Keratinocyte (primary cell): ENCODE measurements at regions not wholly inside any gene's neighbourhood (a gene's known extent, or its start where the extent isn't known, plus 50 kb on each side); places are given as distances from the start of the nearest gene placed in this dataset.

ENCODE experiments used
- DNase-seq: peaks from one replicate; pipeline ENCODE4 v3.0.0-alpha.2; 2011; ENCODE audit warnings: low read depth, missing footprints, low spot score
- FAIRE-seq: peaks from 2 replicates; lab custom pipeline; 2011; peaks lifted over from hg19 to GRCh38; lab: Jason Lieb, UNC
- H2AFZ ChIP-seq: 2 replicates; pipeline ENCODE4 v1.6.0; 2012; ENCODE audit warnings: low read length, control low read depth, inconsistent platforms; ENCODE audit not compliant: control insufficient read depth
- H3K27ac ChIP-seq: 2 replicates; pipeline ENCODE4 v1.5.1; 2011; ENCODE audit warnings: low read length; ENCODE audit not compliant: control insufficient read depth, insufficient read depth
- H3K27me3 ChIP-seq: 3 replicates; pipeline ENCODE4 v1.6.0; 2011; ENCODE audit warnings: low read length; ENCODE audit not compliant: control insufficient read depth, insufficient read depth; ENCODE audit errors: extremely low read depth
- H3K36me3 ChIP-seq, 2 experiments: 2 replicates in 1 of 2; 3 replicates in 1 of 2; pipeline ENCODE4 v1.5.1; 2011; ENCODE audit warnings: low read length in 2 of 2, mild to moderate bottlenecking in 1 of 2; ENCODE audit not compliant: control insufficient read depth in 2 of 2, insufficient read depth in 2 of 2; ENCODE audit errors: extremely low read depth in 1 of 2
- H3K4me1 ChIP-seq: 3 replicates; pipeline ENCODE4 v1.5.1; 2011; ENCODE audit warnings: low read length; ENCODE audit not compliant: control insufficient read depth, insufficient read depth; ENCODE audit errors: extremely low read depth
- H3K4me2 ChIP-seq: 3 replicates; pipeline ENCODE4 v1.6.0; 2011; ENCODE audit warnings: low read depth, low read length; ENCODE audit not compliant: control insufficient read depth, insufficient read depth; ENCODE audit errors: extremely low read depth
- H3K4me3 ChIP-seq, 3 experiments: fragments of 200-600 bp in 1 of 3; sonication (generic) in 1 of 3; 2 replicates in 2 of 3; 3 replicates in 1 of 3; pipeline ENCODE4 v1.5.1; 2011 to 2016; ENCODE audit warnings: low read length in 3 of 3, mild to moderate bottlenecking in 3 of 3, control low read depth in 2 of 3, inconsistent platforms in 1 of 3, low read depth in 1 of 3, mixed read lengths in 1 of 3, mixed run types in 1 of 3, moderate library complexity in 1 of 3; ENCODE audit not compliant: control insufficient read depth in 2 of 3, insufficient read depth in 2 of 3; ENCODE audit errors: extremely low read depth in 1 of 3
- H3K79me2 ChIP-seq: 2 replicates; pipeline ENCODE4 v1.6.0; 2012; ENCODE audit warnings: low read length; ENCODE audit not compliant: control insufficient read depth, insufficient read depth
- H3K9ac ChIP-seq: 3 replicates; pipeline ENCODE4 v1.6.0; 2011; ENCODE audit warnings: low read length; ENCODE audit not compliant: control insufficient read depth, insufficient read depth; ENCODE audit errors: extremely low read depth
- H3K9me1 ChIP-seq: 3 replicates; pipeline ENCODE4 v1.6.0; 2011; ENCODE audit warnings: low read length; ENCODE audit not compliant: control insufficient read depth, insufficient read depth; ENCODE audit errors: extremely low read depth
- H3K9me3 ChIP-seq: 2 replicates; pipeline ENCODE4 v1.5.1; 2012; ENCODE audit warnings: low read depth, low read length; ENCODE audit not compliant: control insufficient read depth
- H4K20me1 ChIP-seq: 3 replicates; pipeline ENCODE4 v1.6.0; 2011; ENCODE audit warnings: low read length; ENCODE audit not compliant: control insufficient read depth, insufficient read depth; ENCODE audit errors: extremely low read depth
- EZH2 ChIP-seq: IDR thresholded peaks from one replicate; pipeline ENCODE4 v1.6.1; 2012; ENCODE audit warnings: inconsistent platforms, mild to moderate bottlenecking, low read length, moderate library complexity
- dilution Hi-C: fragments of 300-500 bp; cut with MboI; formaldehyde crosslinking; loops from one replicate; pipeline ENCODE4 v1.7.0; 2020; ENCODE audit warnings: low sequenced_read_pairs; ENCODE audit not compliant: extremely low pct_ligation_motif_present
- TF ChIP-seq, protein P1 (sequence below), 3 experiments: IDR thresholded peaks in 1 of 3; conservative IDR thresholded peaks in 1 of 3; optimal IDR thresholded peaks in 1 of 3; 2 replicates in 2 of 3; 3 replicates in 1 of 3; pipeline versions ENCODE3 to v1.5.1; 2011; ENCODE audit warnings: low read length in 3 of 3, mild to moderate bottlenecking in 3 of 3, moderate library complexity in 2 of 3, control low read depth in 1 of 3, inconsistent platforms in 1 of 3; ENCODE audit not compliant: insufficient read depth in 2 of 3; ENCODE audit errors: extremely low read depth in 1 of 3

- H3K79me2 ChIP-seq, result no peaks in the 10 kb centered on the region
- FAIRE-seq (no peak), DNase-seq (no peak)
- H3K9me3 ChIP-seq, result no peaks in the 10 kb centered on the region
- H3K36me3 ChIP-seq, result no peaks in the 10 kb centered on the region
- H3K4me3 ChIP-seq, result no peak overlapping the region
- no peak overlapping the region for H3K4me2 ChIP-seq
- no peaks in the 10 kb centered on the region for H3K9me1 ChIP-seq
- H3K27me3 ChIP-seq, result no peaks in the 10 kb centered on the region
- TF ChIP-seq EZH2, result no peak
- TF ChIP-seq, protein P1, sequence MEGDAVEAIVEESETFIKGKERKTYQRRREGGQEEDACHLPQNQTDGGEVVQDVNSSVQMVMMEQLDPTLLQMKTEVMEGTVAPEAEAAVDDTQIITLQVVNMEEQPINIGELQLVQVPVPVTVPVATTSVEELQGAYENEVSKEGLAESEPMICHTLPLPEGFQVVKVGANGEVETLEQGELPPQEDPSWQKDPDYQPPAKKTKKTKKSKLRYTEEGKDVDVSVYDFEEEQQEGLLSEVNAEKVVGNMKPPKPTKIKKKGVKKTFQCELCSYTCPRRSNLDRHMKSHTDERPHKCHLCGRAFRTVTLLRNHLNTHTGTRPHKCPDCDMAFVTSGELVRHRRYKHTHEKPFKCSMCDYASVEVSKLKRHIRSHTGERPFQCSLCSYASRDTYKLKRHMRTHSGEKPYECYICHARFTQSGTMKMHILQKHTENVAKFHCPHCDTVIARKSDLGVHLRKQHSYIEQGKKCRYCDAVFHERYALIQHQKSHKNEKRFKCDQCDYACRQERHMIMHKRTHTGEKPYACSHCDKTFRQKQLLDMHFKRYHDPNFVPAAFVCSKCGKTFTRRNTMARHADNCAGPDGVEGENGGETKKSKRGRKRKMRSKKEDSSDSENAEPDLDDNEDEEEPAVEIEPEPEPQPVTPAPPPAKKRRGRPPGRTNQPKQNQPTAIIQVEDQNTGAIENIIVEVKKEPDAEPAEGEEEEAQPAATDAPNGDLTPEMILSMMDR (optimal IDR thresholded peaks at IDR 0.05 in 1 of 3, IDR thresholded peaks at IDR 0.05 in 1 of 3, conservative IDR thresholded peaks at IDR 0.05 in 1 of 3; ENCODE audit: extremely low read depth in 1 of 3, insufficient read depth in 2 of 3, low read length in 3 of 3), result no peak
- peaks cover 11% of the 10 kb centered on the region for H3K4me1 ChIP-seq
- no peak overlapping the region for H3K9ac ChIP-seq
- no peak overlapping the region for H3K27ac ChIP-seq
- no peaks in the 10 kb centered on the region for H4K20me1 ChIP-seq
- dilution Hi-C loops, result no loop called here
- H2AFZ ChIP-seq, result no peak overlapping the region
Observed at GRCh38 chr6:139760128-139760527, 385.7 kb upstream of the CITED2 start.

GRCh38 chr6:139759086-139759485 is 384.6 kb upstream of the CITED2 start:
- TF ChIP-seq EZH2, result no peak
- TF ChIP-seq, protein P1 (optimal IDR thresholded peaks at IDR 0.05 in 1 of 3, IDR thresholded peaks at IDR 0.05 in 1 of 3, conservative IDR thresholded peaks at IDR 0.05 in 1 of 3; ENCODE audit: extremely low read depth in 1 of 3, insufficient read depth in 2 of 3, low read length in 3 of 3), result no peak
- no peak for FAIRE-seq

More at GRCh38 chr6:139759086-139759485, 384.6 kb upstream of the CITED2 start:
- no peak overlapping the region for H3K4me3 ChIP-seq
- dilution Hi-C loops, result no loop called here
- no peak overlapping the region for H3K27ac ChIP-seq
- no peak for DNase-seq
- H3K4me2 ChIP-seq, result no peak overlapping the region
- H3K9me1 ChIP-seq, result no peaks in the 10 kb centered on the region
- no peak overlapping the region for H2AFZ ChIP-seq
- no peaks in the 10 kb centered on the region for H3K9me3 ChIP-seq
- H3K27me3 ChIP-seq, result no peaks in the 10 kb centered on the region
- no peaks in the 10 kb centered on the region for H3K79me2 ChIP-seq
- H3K9ac ChIP-seq, result no peak overlapping the region
- H3K36me3 ChIP-seq, result no peaks in the 10 kb centered on the region
- H3K4me1 ChIP-seq, result peaks cover 1% of the 10 kb centered on the region
- no peaks in the 10 kb centered on the region for H4K20me1 ChIP-seq
